OCI-M1 (cell line): ENCODE measurements at regions not wholly inside any gene's neighbourhood (a gene's known extent, or its start where the extent isn't known, plus 50 kb on each side); places are given as distances from the start of the nearest gene placed in this dataset.

Source experiments
- DNase-seq: peaks from one replicate; lab custom pipeline; 2025; lab: John Stamatoyannopoulos, UW

- no peak for DNase-seq
These were observed 455.3 kb downstream of the MEIS1 start for GRCh38 chr2:66890166-66890742.

DNA sequence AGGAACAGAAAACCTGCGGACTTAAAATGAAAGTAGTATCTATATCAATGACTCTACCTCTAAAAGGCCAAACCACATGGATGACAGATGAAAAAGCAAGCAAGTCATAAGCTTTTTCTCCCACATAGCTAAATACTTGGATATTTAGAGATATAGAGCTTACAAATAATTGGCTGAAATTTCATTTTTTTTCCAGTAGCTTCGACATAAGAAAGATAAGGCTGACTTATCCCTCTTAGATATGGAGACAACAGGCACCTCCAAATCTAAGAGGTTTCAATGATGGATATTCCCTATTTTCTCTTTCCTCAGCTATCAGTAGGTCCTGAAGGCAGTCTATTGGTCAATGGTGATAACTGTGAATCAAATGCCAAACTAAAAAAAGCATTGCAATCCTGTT is 460.3 kb downstream of the MEIS1 start:
- no peak for DNase-seq

GRCh38 chr2:66896131-66896530 is 461.2 kb downstream of the MEIS1 start:
- no peak for DNase-seq

GRCh38 chr2:66897181-66897580 is 462.3 kb downstream of the MEIS1 start:
- no peak for DNase-seq

- DNase-seq = no peak
These were observed 462.8 kb downstream of the MEIS1 start for GRCh38 chr2:66897691-66898150.

GRCh38 chr2:66899109-66899508 is 464.2 kb downstream of the MEIS1 start:
- no peak for DNase-seq

GRCh38 chr2:66899648-66900047 is 464.7 kb downstream of the MEIS1 start:
- DNase-seq = no peak

DNA sequence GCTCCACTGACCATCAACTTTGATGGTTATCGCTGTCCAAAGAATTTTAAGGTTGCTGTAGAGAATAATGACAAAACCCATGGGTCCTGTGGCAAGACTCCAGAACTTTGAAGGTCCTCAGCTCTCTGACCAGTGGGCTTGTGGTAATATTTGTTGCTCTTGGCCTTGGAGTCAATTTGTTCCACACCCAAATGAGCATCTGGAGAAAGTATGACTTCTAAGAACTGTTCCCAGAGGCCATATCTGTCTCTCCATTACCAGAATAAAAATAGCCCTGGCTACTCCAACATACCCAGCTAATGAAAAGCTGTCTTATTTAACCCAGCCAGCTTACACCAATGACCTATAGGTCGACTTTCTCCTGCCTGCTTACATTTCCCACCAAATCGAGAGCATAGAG is 466.4 kb downstream of the MEIS1 start:
- no peak for DNase-seq

DNA sequence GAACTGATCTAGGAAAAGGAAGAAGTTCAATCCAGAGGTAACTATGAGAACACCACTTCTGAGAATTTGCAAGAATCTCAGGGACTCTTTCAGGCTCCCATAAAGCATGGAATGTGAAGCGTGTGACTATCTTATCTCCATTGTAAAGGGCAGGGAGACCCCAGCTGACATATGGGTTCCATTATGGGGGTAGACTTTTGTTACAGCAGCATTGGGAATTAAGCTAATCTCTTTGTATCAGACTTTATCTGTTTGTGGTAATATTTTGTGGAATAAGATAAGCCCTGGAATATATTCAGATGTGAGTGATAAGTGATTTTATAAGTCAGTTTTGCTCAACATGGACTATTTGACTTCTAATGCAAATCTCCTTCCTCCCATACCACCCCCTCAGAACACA is 468.3 kb downstream of the MEIS1 start:
- no peak for DNase-seq

- DNase-seq = no peak
These were observed 469.0 kb downstream of the MEIS1 start for GRCh38 chr2:66903745-66904465.

DNA sequence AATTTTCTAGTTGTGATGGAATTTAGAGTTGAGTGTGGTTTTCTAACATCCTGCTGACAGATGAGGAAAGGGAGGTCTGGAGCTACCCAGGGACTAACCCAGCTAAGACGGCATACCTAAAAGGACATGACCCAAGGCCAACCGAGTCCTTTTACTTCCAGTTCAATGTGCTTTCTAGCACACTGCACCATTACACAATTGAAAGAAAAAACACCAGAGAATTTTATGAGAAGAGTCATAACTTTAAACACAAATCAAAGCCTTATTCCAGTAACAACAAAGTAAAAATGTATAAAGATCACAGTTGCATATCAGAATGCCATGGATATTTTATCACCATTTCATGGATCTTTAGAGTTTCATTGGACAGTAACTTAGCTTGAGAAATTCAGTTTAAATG is 480.3 kb downstream of the MEIS1 start:
- no peak for DNase-seq

GRCh38 chr2:66919286-66919685 is 477.8 kb upstream of the ETAA1 start:
- no peak for DNase-seq

GRCh38 chr2:66920415-66920814 is 476.7 kb upstream of the ETAA1 start:
- no peak for DNase-seq

- no peak for DNase-seq
These were observed 472.0 kb upstream of the ETAA1 start for GRCh38 chr2:66925128-66925527.

DNA sequence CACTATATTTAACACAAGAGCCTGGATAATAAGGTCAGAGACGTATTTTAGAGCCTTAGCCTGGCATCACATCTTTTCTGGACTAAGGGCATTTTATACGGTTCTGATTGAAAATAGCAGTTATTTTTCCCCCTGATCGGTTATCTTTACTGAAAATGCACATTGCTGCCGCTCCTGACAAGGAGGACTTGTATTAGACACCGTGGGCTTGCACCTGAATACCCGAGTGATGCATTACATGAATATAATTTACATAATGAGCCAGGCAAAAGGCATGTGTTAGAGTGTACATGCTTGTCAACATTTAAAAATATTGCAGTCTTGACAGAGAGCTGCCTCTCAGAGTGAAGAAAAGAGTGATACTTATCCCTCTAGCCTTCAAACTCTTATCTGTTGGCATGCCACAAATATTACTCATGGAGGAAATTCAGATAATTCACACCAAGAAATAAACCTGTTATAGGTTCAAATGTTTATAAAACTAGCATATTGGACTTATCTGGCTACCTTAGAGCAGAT is 470.5 kb upstream of the ETAA1 start:
- no peak for DNase-seq

- DNase-seq = no peak
These were observed 467.3 kb upstream of the ETAA1 start for GRCh38 chr2:66929632-66930338.

GRCh38 chr2:66930339-66931220 is 466.6 kb upstream of the ETAA1 start:
- no peak for DNase-seq

DNA sequence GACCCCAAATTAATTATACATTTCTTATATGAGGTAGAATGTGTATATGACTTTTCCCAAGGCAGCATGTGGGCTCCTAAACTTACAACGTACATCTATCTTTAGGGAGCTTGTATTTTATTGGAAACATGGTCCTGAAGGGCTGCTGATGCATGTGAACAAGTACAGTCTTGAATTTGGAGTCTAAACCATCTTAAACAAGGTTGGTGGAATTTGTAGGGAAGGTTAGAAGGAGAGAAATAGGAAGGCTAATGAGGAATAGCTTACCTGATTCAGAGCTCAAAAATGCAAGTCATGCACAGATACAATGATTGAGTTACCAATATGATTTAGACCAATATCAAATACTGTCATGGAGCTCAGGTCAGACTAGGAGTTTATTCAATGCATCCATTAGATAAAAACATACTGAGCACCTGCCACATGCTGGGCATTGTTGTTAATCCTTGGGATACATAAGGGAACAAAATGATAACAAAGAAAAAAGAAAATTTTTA is 458.6 kb upstream of the ETAA1 start:
- no peak for DNase-seq

DNA sequence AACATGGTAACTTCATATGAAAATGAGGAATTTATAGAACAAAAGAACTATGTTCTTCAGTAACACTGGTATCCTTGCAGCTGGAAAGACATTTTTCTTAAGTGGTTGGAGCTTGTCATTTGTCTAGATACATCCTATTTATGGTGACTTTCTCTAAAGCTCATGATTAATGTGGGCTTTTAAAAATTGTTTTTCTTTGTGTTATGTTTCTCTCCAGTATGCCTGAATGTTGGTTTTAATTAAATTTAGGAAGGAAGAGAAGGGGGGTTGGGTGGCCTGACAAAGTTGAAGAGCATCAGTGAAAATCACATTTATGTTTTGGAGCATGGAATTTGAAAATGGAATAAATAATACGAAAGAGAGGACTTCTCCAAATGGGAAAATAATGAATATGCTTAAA is 457.1 kb upstream of the ETAA1 start:
- DNase-seq = no peak

DNA sequence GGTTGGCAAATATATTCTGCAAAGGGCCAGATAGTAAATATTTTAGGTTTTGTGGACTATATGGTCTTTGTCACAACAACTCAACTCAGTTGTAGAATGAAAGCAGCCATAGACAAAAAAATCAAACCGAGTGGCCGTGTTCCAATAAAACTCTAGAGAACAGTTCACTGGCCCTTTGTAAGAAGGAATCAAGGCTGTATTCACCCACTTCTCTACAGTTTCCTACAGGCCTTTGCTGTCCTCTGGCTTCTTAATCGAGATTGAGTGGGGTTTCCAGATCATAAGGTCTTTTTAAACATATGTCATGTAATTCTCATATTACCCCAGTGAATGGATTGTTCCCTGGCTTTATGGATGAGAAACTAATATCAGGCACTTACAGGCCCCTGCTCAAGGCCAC is 448.9 kb upstream of the ETAA1 start:
- DNase-seq = no peak

- DNase-seq = no peak
These were observed 439.9 kb upstream of the ETAA1 start for GRCh38 chr2:66957198-66957597.

- no peak for DNase-seq
These were observed 439.5 kb upstream of the ETAA1 start for GRCh38 chr2:66957677-66958076.
